Ascending aorta (tissue), 2 donors: ENCODE measurements at regions not wholly inside any gene's neighbourhood (a gene's known extent, or its start where the extent isn't known, plus 50 kb on each side); places are given as distances from the start of the nearest gene placed in this dataset.

Experiments used
- DNase-seq, 2 donors: peaks; one replicate each; pipeline ENCODE4 v3.0.0-alpha.2; 2019; ENCODE audit warnings: low spot score in 2 of 2
- H3K27ac ChIP-seq, 2 donors: fragments of 200-600 bp; sonication (generic); one replicate each; pipeline ENCODE4 v1.5.1; 2016 to 2017; ENCODE audit warnings: mild to moderate bottlenecking in 1 of 2
- H3K27me3 ChIP-seq: fragments of 200-600 bp; sonication (generic); one replicate; pipeline ENCODE4 v1.5.1; 2017
- H3K36me3 ChIP-seq, 2 donors: fragments of 200-600 bp; sonication (generic); one replicate each; pipeline ENCODE4 v1.5.1; 2016
- H3K4me1 ChIP-seq, 2 donors: fragments of 200-600 bp; sonication (generic); one replicate each; pipeline ENCODE4 v1.5.1; 2016 to 2017; ENCODE audit warnings: mild to moderate bottlenecking in 1 of 2
- H3K4me3 ChIP-seq, 2 donors: fragments of 200-600 bp; sonication (generic); one replicate each; pipeline ENCODE4 v1.5.1; 2016 to 2017; ENCODE audit warnings: mild to moderate bottlenecking in 1 of 2
- H3K9me3 ChIP-seq, 2 donors: fragments of 200-600 bp; sonication (generic); one replicate each; pipeline ENCODE4 v1.5.1; 2016
- intact Hi-C: fragments of 100-400 bp; cut with DNase I; formaldehyde crosslinking; loops from one replicate; pipeline ENCODE4 v1.15.1; 2023
- TF ChIP-seq, protein P1 (sequence below), 3 experiments: fragments of 200-600 bp in 2 of 3; fragments of 450-650 bp in 1 of 3; sonication (generic) in 2 of 3; IDR thresholded peaks; one replicate each; pipeline ENCODE4 v1.5.1; 2016 to 2019; ENCODE audit warnings: antibody characterized with exemption in 3 of 3, mild to moderate bottlenecking in 1 of 3, moderate library complexity in 1 of 3

DNA sequence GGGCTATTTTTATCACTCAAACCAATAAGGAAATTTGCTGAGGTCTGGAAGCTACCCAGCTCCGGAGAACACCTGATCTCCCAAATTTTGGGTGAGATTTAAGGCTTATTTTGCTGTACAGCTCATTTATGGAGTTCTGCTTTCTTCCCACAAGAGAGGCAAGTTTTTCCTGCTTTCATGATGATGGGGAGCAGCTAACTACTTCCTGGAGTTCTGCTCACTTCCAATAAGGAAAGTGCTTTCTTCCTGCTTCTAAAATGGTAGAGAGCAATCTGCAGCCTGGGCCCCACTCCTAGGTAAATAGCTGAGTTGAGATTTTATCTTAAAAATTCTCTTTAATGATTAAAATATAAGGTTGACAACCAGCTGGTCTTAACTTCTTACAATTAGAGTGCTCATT, 606.0 kb upstream of the HTR2C start:
- TF ChIP-seq, protein P1, sequence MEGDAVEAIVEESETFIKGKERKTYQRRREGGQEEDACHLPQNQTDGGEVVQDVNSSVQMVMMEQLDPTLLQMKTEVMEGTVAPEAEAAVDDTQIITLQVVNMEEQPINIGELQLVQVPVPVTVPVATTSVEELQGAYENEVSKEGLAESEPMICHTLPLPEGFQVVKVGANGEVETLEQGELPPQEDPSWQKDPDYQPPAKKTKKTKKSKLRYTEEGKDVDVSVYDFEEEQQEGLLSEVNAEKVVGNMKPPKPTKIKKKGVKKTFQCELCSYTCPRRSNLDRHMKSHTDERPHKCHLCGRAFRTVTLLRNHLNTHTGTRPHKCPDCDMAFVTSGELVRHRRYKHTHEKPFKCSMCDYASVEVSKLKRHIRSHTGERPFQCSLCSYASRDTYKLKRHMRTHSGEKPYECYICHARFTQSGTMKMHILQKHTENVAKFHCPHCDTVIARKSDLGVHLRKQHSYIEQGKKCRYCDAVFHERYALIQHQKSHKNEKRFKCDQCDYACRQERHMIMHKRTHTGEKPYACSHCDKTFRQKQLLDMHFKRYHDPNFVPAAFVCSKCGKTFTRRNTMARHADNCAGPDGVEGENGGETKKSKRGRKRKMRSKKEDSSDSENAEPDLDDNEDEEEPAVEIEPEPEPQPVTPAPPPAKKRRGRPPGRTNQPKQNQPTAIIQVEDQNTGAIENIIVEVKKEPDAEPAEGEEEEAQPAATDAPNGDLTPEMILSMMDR (IDR thresholded peaks at IDR 0.05): no peak
- intact Hi-C loops: no loop called here

DNA sequence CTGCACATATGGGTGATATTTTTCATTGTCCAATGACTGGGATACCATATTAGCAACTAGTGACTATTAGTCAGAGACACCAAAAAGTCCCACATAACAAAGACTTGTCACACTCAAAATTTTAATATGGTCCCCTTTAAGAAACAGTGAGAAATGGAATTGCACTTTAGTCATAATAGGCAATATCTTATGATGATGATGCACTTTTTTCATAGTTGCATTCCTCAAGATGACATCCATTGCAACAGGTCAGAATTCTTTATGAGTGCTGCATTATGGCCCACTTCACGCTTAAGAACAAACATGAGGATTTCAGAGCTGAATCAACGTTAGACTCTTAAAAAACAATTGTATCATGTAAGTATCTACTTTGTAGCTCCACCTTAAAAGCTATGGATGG, 608.4 kb upstream of the HTR2C start:
- no peak for DNase-seq
- intact Hi-C loops: no loop called here
- H3K4me1 ChIP-seq: no peaks in the 10 kb centered on the region
- no peaks in the 10 kb centered on the region for H3K9me3 ChIP-seq
- H3K27ac ChIP-seq: no peak overlapping the region
- H3K27me3 ChIP-seq: no peaks in the 10 kb centered on the region
- TF ChIP-seq, protein P1 (IDR thresholded peaks at IDR 0.05): no peak
- H3K4me3 ChIP-seq: no peak overlapping the region
- no peaks in the 10 kb centered on the region for H3K36me3 ChIP-seq

More for the DNA sequence above, 606.0 kb upstream of the HTR2C start:
- H3K27ac ChIP-seq: no peak overlapping the region
- DNase-seq: no peak
- H3K4me1 ChIP-seq: no peaks in the 10 kb centered on the region
- no peak overlapping the region for H3K4me3 ChIP-seq
- H3K9me3 ChIP-seq: no peaks in the 10 kb centered on the region
- H3K36me3 ChIP-seq: no peaks in the 10 kb centered on the region
- H3K27me3 ChIP-seq: no peaks in the 10 kb centered on the region

DNA sequence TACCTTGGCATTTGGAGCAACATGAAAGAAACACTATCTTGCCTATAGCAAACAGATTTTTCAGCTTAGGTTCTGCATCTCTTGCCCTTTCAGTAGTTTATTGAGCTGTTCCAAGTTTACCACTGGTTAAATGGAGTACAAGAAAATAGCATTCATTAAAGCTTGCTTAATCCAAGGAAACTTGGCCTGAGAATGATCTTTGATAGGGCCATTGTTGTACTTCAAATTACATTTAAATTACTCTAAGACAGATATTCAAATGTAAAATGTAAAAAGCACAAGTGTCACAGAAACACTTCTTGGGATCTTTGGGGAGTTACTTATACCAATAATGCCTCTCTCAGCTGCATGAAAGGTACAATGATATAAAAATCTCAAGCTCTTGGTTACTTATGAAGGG, 609.0 kb upstream of the HTR2C start:
- no peak for DNase-seq
- H3K4me1 ChIP-seq: no peaks in the 10 kb centered on the region
- no peaks in the 10 kb centered on the region for H3K27me3 ChIP-seq
- intact Hi-C loops: no loop called here
- H3K36me3 ChIP-seq: no peaks in the 10 kb centered on the region
- no peak overlapping the region for H3K4me3 ChIP-seq
- no peak overlapping the region for H3K27ac ChIP-seq
- TF ChIP-seq, protein P1 (IDR thresholded peaks at IDR 0.05): no peak
- no peaks in the 10 kb centered on the region for H3K9me3 ChIP-seq

DNA sequence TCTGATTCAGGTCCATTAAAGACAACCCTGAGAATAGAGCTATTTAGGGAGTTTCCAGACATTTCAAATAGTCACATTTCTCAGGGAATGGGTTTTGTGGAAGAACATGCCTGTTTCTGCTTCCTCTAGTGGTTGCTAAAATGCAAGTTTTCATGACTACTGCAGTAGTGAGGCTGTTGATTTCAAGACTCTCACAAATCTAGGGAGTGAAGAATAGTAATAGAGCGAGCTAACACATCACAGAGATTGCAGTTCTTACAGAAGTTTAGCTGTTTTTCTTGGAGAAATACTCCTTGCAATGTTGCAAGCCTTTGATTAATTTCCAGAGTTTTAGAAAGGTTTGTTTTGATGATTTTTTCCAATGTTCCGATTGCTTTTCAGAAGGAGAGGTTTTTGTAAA, 610.2 kb upstream of the HTR2C start:
- Histone ChIP-seq H3K9me3 (no peaks in the 10 kb centered on the region), H3K4me3 (no peak overlapping the region), H3K36me3 (no peaks in the 10 kb centered on the region), H3K4me1 (no peaks in the 10 kb centered on the region), H3K27ac (no peak overlapping the region), H3K27me3 (no peaks in the 10 kb centered on the region)
- no peak for DNase-seq
- intact Hi-C loops: no loop called here
- TF ChIP-seq, protein P1 (IDR thresholded peaks at IDR 0.05): no peak

DNA sequence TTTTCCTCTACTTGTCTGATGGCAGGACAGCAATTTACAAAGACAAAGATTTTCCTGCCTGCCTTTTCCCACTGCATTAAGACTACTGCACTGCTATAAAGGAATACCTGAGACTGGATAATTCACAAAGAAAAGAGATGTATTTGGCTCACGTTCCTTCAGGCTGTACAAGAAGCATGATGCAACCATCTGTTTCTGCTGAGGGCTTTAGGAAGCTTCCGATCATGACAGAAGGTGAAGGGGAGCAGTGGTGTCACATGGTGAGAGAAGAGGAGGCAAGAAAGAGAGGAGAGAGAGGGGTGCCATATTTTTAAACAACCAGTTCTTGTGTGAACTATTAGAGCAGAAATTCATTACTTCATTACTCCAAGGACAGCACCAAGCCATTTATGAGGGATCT, 617.1 kb upstream of the HTR2C start:
- Histone ChIP-seq H3K9me3 (no peaks in the 10 kb centered on the region), H3K27me3 (no peaks in the 10 kb centered on the region), H3K36me3 (no peaks in the 10 kb centered on the region), H3K4me1 (no peaks in the 10 kb centered on the region), H3K4me3 (no peak overlapping the region), H3K27ac (no peak overlapping the region)
- DNase-seq: no peak
- intact Hi-C loops: no loop called here
- TF ChIP-seq, protein P1 (IDR thresholded peaks at IDR 0.05): no peak

DNA sequence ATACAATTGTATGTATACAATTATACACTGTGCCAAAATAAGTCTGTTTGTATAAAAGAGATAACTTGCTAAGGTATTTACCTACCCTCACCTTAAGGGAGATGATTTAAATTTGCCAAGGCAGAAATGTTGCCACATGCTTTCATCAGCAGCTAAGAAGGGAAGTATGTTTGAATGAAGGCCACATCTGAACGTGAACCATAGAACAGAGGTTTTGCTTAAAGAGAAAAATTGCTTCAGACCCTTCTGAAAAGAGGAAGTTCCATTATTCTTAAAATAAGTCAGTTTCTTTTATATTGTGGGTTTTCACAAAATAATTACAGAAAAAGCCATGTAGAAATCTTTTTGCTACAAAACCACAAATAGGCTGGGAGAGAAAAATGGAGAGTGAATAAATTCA, 621.5 kb upstream of the HTR2C start:
- intact Hi-C loops: no loop called here

More for the DNA sequence above, 621.5 kb upstream of the HTR2C start:
- Histone ChIP-seq H3K27ac (no peak overlapping the region), H3K4me3 (no peak overlapping the region), H3K4me1 (no peaks in the 10 kb centered on the region), H3K27me3 (no peaks in the 10 kb centered on the region), H3K36me3 (no peaks in the 10 kb centered on the region), H3K9me3 (no peaks in the 10 kb centered on the region)
- TF ChIP-seq, protein P1 (IDR thresholded peaks at IDR 0.05): no peak
- DNase-seq: no peak
